ENCODE measurements at regions not wholly inside any gene's neighbourhood (a gene's known extent, or its start where the extent isn't known, plus 50 kb on each side); places are given as distances from the start of the nearest gene placed in this dataset.

DNA sequence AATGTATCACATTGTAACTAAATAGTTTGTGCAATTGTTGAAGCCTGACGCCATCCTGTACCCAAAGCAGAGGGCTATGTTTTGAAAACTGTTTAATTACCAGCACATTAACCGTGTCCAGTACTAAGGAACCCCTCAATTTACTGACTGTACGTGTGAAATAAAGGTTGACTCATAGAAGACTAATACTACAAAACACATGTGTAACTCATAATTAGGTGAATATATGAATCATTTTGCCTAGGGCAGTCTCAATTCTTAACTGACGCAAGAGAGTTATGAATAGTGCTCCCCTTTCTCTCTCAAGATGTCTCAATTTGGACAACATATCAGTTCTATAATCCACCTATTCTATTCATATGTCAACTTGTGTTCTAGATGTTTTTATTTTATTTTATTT, 558.4 kb downstream of the PRDM9 start:
- no peaks in the 10 kb centered on the region for H3K27me3 ChIP-seq (ENCODE audit: insufficient read depth, poor library complexity, severe bottlenecking)
- DNase-seq (ENCODE audit: low read depth in 1 of 2, low spot score in 1 of 2) = no peak
- H3K27ac ChIP-seq (replicated peaks) = no peak overlapping the region
- H3K4me3 ChIP-seq (replicated peaks; ENCODE audit: insufficient read depth, low read length) = no peak overlapping the region
- TF ChIP-seq SPI1 (IDR thresholded peaks at IDR 0.05; ENCODE audit: borderline replicate concordance, low read depth) (no peak), POLR2AphosphoS5 (IDR thresholded peaks at IDR 0.05; ENCODE audit: low read depth) (no peak), REST (IDR thresholded peaks at IDR 0.05; ENCODE audit: insufficient replicate concordance, low read depth) (no peak)
- TF ChIP-seq, protein P1, sequence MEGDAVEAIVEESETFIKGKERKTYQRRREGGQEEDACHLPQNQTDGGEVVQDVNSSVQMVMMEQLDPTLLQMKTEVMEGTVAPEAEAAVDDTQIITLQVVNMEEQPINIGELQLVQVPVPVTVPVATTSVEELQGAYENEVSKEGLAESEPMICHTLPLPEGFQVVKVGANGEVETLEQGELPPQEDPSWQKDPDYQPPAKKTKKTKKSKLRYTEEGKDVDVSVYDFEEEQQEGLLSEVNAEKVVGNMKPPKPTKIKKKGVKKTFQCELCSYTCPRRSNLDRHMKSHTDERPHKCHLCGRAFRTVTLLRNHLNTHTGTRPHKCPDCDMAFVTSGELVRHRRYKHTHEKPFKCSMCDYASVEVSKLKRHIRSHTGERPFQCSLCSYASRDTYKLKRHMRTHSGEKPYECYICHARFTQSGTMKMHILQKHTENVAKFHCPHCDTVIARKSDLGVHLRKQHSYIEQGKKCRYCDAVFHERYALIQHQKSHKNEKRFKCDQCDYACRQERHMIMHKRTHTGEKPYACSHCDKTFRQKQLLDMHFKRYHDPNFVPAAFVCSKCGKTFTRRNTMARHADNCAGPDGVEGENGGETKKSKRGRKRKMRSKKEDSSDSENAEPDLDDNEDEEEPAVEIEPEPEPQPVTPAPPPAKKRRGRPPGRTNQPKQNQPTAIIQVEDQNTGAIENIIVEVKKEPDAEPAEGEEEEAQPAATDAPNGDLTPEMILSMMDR (IDR thresholded peaks at IDR 0.05; ENCODE audit: insufficient read depth, low read length) = no peak

GRCh38 chr5:24067208-24067607, 559.8 kb downstream of the PRDM9 start:
- Histone ChIP-seq H3K27me3 (ENCODE audit: insufficient read depth, poor library complexity, severe bottlenecking) (no peaks in the 10 kb centered on the region), H3K27ac (replicated peaks) (no peak overlapping the region), H3K4me3 (replicated peaks; ENCODE audit: insufficient read depth, low read length) (no peak overlapping the region)
- no peak for TF ChIP-seq POLR2AphosphoS5 (IDR thresholded peaks at IDR 0.05; ENCODE audit: low read depth)
- TF ChIP-seq SPI1 (IDR thresholded peaks at IDR 0.05; ENCODE audit: borderline replicate concordance, low read depth) = no peak
- no peak for TF ChIP-seq REST (IDR thresholded peaks at IDR 0.05; ENCODE audit: insufficient replicate concordance, low read depth)
- TF ChIP-seq, protein P1 (IDR thresholded peaks at IDR 0.05; ENCODE audit: insufficient read depth, low read length) = no peak
- TF ChIP-seq GABPA (IDR thresholded peaks at IDR 0.05; ENCODE audit: low read depth) = no peak
- no peak for DNase-seq (ENCODE audit: low read depth in 1 of 2, low spot score in 1 of 2)

- no peak for DNase-seq (ENCODE audit: low read depth in 1 of 2, low spot score in 1 of 2)
- Histone ChIP-seq H3K27ac (replicated peaks) (no peak overlapping the region), H3K4me3 (replicated peaks; ENCODE audit: insufficient read depth, low read length) (no peak overlapping the region), H3K27me3 (ENCODE audit: insufficient read depth, poor library complexity, severe bottlenecking) (no peaks in the 10 kb centered on the region)
- TF ChIP-seq SPI1 (IDR thresholded peaks at IDR 0.05; ENCODE audit: borderline replicate concordance, low read depth) (no peak), POLR2AphosphoS5 (IDR thresholded peaks at IDR 0.05; ENCODE audit: low read depth) (no peak), REST (IDR thresholded peaks at IDR 0.05; ENCODE audit: insufficient replicate concordance, low read depth) (no peak), GABPA (IDR thresholded peaks at IDR 0.05; ENCODE audit: low read depth) (no peak)
- TF ChIP-seq, protein P1 (IDR thresholded peaks at IDR 0.05; ENCODE audit: insufficient read depth, low read length) = no peak
These were observed 561.1 kb downstream of the PRDM9 start for GRCh38 chr5:24068524-24068923.

All from HL-60 (cell line).